Activated T-helper 1 cell treated with anti-CD3 and anti-CD28 coated beads, Interleukin-12 subunit alpha, Interleukin-12 subunit beta, Interleukin-2, Interleukin-4 antibody, amounts not matched to agents 30 ng/mL and 10 ng/mL and 1 ng/mL, durations not matched to agents 14 hours and 24 hours and 36 hours (primary cell): ENCODE measurements at regions not wholly inside any gene's neighbourhood (a gene's known extent, or its start where the extent isn't known, plus 50 kb on each side); places are given as distances from the start of the nearest gene placed in this dataset.
"Not testable (repeated sequence)": the region's sequence is repeated elsewhere in the genome, so short reads cannot be mapped to it uniquely, and the experiment has no call there.

Experiments used
- DNase-seq: peaks from one replicate; pipeline ENCODE4 v3.0.0; 2021; ENCODE audit warnings: low spot score
- H3K27ac Mint-ChIP-seq: one replicate; pipeline ENCODE4 v1.8.0; 2021; ENCODE audit warnings: mild to moderate bottlenecking, mixed read lengths
- H3K27me3 Mint-ChIP-seq: one replicate; pipeline ENCODE4 v1.8.0; 2022; ENCODE audit warnings: mild to moderate bottlenecking, moderate library complexity, mixed read lengths; ENCODE audit not compliant: insufficient read depth
- H3K36me3 Mint-ChIP-seq: one replicate; pipeline ENCODE4 v1.8.0; 2021; ENCODE audit warnings: low read depth, mixed read lengths
- H3K4me1 Mint-ChIP-seq: one replicate; pipeline ENCODE4 v1.8.0; 2021; ENCODE audit warnings: low read depth, mixed read lengths
- H3K4me3 Mint-ChIP-seq: one replicate; pipeline ENCODE4 v1.8.0; 2021; ENCODE audit warnings: mild to moderate bottlenecking, moderate library complexity, mixed read lengths
- H3K9me3 Mint-ChIP-seq: one replicate; pipeline ENCODE4 v1.8.0; 2021; ENCODE audit warnings: mixed read lengths
- intact Hi-C: fragments of 100-400 bp; cut with micrococcal nuclease; formaldehyde crosslinking; loops from one replicate; pipeline ENCODE4 v1.15.1; 2024

- H3K36me3 Mint-ChIP-seq, H3K27ac Mint-ChIP-seq, H3K27me3 Mint-ChIP-seq, H3K4me3 Mint-ChIP-seq, DNase-seq, H3K4me1 Mint-ChIP-seq, intact Hi-C loops, H3K9me3 Mint-ChIP-seq: not testable (repeated sequence)
Measured at GRCh38 chr17:21470422-21470821, 94.3 kb downstream of the KCNJ12 start.

GRCh38 chr17:21470861-21471260 is 94.7 kb downstream of the KCNJ12 start:
- Mint-ChIP-seq H3K27me3 (peaks cover 7% of the 10 kb centered on the region), H3K27ac (no peak overlapping the region), H3K9me3 (no peaks in the 10 kb centered on the region), H3K4me1 (no peaks in the 10 kb centered on the region), H3K36me3 (no peaks in the 10 kb centered on the region), H3K4me3 (no peak overlapping the region)
- DNase-seq: no peak
- intact Hi-C loops: no loop called here

- H3K4me1 Mint-ChIP-seq: no peaks in the 10 kb centered on the region
- peaks cover 8% of the 10 kb centered on the region for H3K27me3 Mint-ChIP-seq
- H3K4me3 Mint-ChIP-seq: no peak overlapping the region
- DNase-seq: no peak
- H3K36me3 Mint-ChIP-seq: no peaks in the 10 kb centered on the region
- peaks cover 17% of the 10 kb centered on the region for H3K9me3 Mint-ChIP-seq
- intact Hi-C loops: no loop called here
- H3K27ac Mint-ChIP-seq: no peak overlapping the region
Measured at GRCh38 chr17:21474815-21475214, 98.7 kb downstream of the KCNJ12 start.

DNA sequence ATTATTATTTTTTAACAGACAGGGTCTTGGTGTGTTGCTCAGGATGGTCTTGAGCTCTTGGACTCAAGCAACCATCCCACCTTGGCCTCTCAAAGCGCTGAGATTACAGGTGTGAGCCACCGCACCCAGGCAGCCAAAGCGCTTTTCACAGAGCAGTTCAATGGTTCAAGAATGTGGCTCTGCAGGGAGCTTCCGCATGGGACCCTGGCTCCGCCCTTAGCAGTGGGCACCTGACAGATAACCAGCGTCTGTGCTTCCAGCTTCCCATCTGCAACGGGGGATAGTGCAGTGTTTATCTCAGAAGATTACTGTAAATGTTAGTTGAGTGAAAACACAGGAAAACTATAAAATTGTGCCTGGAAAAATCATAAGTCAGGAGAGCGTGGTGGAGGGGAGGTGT is 99.4 kb downstream of the KCNJ12 start:
- intact Hi-C loops: no loop called here
- peaks cover 8% of the 10 kb centered on the region for H3K27me3 Mint-ChIP-seq
- no peaks in the 10 kb centered on the region for H3K36me3 Mint-ChIP-seq
- H3K4me1 Mint-ChIP-seq: no peaks in the 10 kb centered on the region
- peaks cover 17% of the 10 kb centered on the region for H3K9me3 Mint-ChIP-seq
- no peak overlapping the region for H3K4me3 Mint-ChIP-seq
- H3K27ac Mint-ChIP-seq: no peak overlapping the region
- no peak for DNase-seq

- Mint-ChIP-seq H3K4me1 (no peaks in the 10 kb centered on the region), H3K36me3 (no peaks in the 10 kb centered on the region), H3K27ac (no peak overlapping the region), H3K9me3 (peaks cover 17% of the 10 kb centered on the region), H3K4me3 (no peak overlapping the region), H3K27me3 (peaks cover 8% of the 10 kb centered on the region)
- no peak for DNase-seq
- intact Hi-C loops: no loop called here
Measured at GRCh38 chr17:21476867-21477266, 100.7 kb downstream of the KCNJ12 start.

DNA sequence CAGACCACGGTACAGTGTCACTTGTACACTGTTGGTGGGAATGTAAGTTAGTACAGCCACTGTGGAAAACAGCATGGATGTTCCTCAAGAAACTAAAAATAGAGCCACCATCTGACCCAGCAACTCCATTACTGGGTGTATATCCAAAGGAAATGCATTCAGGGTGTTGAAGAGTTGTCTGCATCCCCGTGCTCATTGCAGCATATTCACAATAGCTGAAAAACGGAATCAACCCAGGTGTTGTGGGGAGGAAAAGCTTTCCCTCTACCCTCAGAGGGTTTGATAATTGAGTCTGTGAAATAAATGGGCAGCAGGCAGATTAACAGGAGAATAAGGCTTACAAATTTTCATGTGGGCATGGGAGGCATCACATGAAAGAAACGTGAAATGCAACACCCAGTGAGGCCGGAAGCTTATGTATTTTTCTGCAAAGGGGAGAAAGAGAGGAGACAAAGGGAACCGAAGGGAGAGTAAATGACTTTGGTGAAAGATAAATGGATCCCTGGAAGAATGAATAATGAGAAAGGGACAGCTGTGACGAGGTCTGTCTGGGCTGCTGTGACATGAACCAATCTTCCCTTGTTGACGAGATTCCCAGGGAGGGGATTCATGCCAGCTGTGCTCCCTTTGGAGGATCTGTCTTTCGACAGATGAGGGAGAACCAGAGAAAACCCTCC is 106.2 kb downstream of the KCNJ12 start:
- Mint-ChIP-seq H3K27ac (no peak overlapping the region), H3K36me3 (no peaks in the 10 kb centered on the region), H3K4me1 (no peaks in the 10 kb centered on the region), H3K9me3 (peaks cover 14% of the 10 kb centered on the region), H3K27me3 (peaks cover 24% of the 10 kb centered on the region), H3K4me3 (no peak overlapping the region)
- no peak for DNase-seq
- intact Hi-C loops: no loop called here

GRCh38 chr17:21488043-21488442 is 111.9 kb downstream of the KCNJ12 start:
- H3K36me3 Mint-ChIP-seq, H3K4me1 Mint-ChIP-seq: not testable (repeated sequence)

GRCh38 chr17:21493993-21494392 is 117.8 kb downstream of the KCNJ12 start:
- Mint-ChIP-seq H3K36me3 (no peaks in the 10 kb centered on the region), H3K4me1 (no peaks in the 10 kb centered on the region), H3K9me3 (no peaks in the 10 kb centered on the region), H3K4me3 (no peak overlapping the region), H3K27ac (no peak overlapping the region), H3K27me3 (peaks cover 8% of the 10 kb centered on the region)
- intact Hi-C loops: no loop called here
- no peak for DNase-seq

More at GRCh38 chr17:21488043-21488442, 111.9 kb downstream of the KCNJ12 start:
- peaks cover 25% of the 10 kb centered on the region for H3K27me3 Mint-ChIP-seq
- H3K27ac Mint-ChIP-seq, H3K9me3 Mint-ChIP-seq, intact Hi-C loops, H3K4me3 Mint-ChIP-seq, DNase-seq: not testable (repeated sequence)

DNA sequence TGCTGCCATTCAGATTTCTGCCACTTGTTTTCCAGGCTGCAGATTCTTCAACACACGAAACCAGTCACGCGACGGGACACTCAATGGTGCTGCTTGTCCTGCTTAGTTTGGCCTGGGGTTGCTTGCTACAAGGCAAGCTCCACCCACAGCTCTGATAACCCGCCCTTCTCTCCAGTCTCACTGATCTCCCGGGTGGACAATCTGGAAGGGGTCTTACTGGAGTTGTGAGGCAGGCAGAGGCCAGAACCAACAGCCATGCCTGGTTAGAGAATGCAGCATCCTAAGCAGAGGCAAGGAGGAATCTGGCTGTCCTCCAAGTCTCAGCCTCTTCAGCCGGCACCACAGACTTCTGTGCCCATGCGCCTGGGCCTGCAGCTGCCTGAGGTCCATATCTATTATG is 119.1 kb downstream of the KCNJ12 start:
- no peak overlapping the region for H3K27ac Mint-ChIP-seq
- H3K9me3 Mint-ChIP-seq: no peaks in the 10 kb centered on the region
- no peak overlapping the region for H3K4me3 Mint-ChIP-seq
- H3K4me1 Mint-ChIP-seq: no peaks in the 10 kb centered on the region
- H3K36me3 Mint-ChIP-seq: no peaks in the 10 kb centered on the region
- intact Hi-C loops: no loop called here
- peaks cover 8% of the 10 kb centered on the region for H3K27me3 Mint-ChIP-seq
- no peak for DNase-seq

DNA sequence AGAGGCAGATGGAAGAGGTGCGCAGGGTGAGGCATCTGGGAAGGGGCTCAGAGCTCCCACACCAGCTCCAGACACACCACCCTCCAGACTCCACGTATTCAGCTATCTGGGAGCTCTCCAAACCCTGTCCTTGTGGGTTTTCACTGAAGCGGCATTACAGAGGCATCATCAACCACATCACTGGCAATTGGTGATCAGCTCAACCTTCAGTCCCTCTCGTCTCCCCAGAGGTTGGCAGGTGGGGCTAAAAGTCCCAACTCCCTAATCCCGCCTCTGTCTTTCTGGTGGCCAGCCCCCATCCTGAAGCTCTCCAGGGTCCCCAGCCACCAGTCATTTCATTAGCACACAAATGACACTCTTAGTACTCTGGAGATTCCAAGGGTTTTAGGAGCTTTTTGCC is 123.9 kb downstream of the KCNJ12 start:
- Mint-ChIP-seq H3K27me3 (peaks cover 8% of the 10 kb centered on the region), H3K27ac (no peak overlapping the region), H3K36me3 (no peaks in the 10 kb centered on the region), H3K9me3 (no peaks in the 10 kb centered on the region), H3K4me3 (no peak overlapping the region), H3K4me1 (no peaks in the 10 kb centered on the region)
- DNase-seq: no peak
- intact Hi-C loops: no loop called here

GRCh38 chr17:21501927-21502700 is 126.0 kb downstream of the KCNJ12 start:
- intact Hi-C loops, H3K9me3 Mint-ChIP-seq, H3K4me3 Mint-ChIP-seq, DNase-seq, H3K27me3 Mint-ChIP-seq, H3K36me3 Mint-ChIP-seq, H3K4me1 Mint-ChIP-seq, H3K27ac Mint-ChIP-seq: not testable (repeated sequence)

DNA sequence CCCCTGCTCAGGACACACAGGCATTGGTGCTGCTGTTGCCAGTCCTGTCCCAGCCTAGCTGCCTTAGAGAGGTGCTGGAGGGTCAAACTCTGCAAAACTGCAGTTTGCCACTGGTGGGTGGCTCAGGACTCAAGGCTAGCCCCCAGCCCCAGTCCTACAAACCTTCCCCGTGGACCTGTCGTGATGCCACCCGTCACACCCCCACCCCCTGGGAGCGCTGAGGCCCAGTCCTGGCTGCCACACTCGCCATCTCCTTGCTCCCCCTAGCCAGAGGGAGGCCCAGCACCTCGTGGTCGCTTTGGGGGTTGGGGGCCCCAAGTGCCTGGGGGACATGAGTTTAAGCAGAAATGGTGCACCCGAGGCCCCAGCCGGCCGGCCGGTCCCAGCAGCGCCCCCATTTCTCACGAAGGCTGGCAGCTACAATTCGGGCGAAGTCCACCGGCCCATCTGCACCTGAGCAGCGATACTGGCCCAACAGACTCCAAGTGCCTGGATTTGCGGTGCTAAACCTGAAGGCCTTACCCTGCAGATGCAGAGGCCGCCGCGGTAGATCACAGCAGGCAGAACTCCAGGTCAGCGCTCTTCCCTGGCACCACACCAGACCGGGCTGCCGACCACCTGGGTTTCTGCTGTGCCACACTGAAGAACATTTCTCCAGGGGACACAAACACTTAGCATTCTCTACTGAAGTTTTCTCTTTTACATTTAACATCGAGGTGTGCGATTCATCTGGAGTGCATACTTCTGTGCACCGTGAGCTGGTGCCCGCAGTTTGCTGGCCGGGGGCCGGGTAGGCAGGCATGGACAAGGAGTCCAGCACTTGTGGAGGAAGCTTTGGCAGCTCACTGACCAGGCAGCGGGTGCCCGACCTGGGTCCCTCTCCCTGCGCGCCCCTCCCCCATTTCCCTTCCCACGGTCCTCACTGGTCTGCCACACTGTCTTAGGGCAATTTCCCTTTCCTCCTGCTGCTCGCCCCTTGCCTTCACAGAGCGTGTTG is 130.0 kb downstream of the KCNJ12 start:
- intact Hi-C loops: no loop called here
- Mint-ChIP-seq H3K4me1 (peaks cover 12% of the 10 kb centered on the region), H3K4me3 (no peak overlapping the region), H3K36me3 (no peaks in the 10 kb centered on the region), H3K27ac (no peak overlapping the region), H3K27me3 (peaks cover 33% of the 10 kb centered on the region), H3K9me3 (no peaks in the 10 kb centered on the region)
- DNase-seq: no peak

- H3K4me1 Mint-ChIP-seq: peaks cover 18% of the 10 kb centered on the region
- intact Hi-C loops, DNase-seq, H3K9me3 Mint-ChIP-seq, H3K27ac Mint-ChIP-seq, H3K36me3 Mint-ChIP-seq, H3K4me3 Mint-ChIP-seq: not testable (repeated sequence)
- H3K27me3 Mint-ChIP-seq: peaks cover 44% of the 10 kb centered on the region
Measured at GRCh38 chr17:21507806-21508205, 131.6 kb downstream of the KCNJ12 start.
